ENCODE measurements at regions not wholly inside any gene's neighbourhood (a gene's known extent, or its start where the extent isn't known, plus 50 kb on each side); places are given as distances from the start of the nearest gene placed in this dataset.

DNA sequence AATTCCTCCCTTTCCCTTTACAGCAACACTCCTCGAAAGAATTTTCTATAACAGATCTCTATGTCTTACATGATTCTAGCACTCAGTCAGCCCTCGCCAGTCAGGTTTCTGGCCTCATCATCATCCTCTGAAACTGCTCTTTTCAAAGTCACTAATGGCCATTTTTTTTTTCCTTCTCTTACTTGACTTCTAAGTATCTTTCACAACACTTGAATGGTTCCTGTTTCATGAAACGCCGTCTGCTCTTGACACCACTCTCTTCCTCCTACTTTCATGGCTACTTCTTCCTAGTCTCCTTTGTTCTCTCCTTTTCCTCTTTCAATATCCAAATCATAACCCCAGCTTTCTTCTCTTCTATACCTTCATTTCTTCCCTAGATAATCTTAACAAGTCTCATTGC, 100.5 kb upstream of the NRP1 start:
- TF ChIP-seq, protein P1, sequence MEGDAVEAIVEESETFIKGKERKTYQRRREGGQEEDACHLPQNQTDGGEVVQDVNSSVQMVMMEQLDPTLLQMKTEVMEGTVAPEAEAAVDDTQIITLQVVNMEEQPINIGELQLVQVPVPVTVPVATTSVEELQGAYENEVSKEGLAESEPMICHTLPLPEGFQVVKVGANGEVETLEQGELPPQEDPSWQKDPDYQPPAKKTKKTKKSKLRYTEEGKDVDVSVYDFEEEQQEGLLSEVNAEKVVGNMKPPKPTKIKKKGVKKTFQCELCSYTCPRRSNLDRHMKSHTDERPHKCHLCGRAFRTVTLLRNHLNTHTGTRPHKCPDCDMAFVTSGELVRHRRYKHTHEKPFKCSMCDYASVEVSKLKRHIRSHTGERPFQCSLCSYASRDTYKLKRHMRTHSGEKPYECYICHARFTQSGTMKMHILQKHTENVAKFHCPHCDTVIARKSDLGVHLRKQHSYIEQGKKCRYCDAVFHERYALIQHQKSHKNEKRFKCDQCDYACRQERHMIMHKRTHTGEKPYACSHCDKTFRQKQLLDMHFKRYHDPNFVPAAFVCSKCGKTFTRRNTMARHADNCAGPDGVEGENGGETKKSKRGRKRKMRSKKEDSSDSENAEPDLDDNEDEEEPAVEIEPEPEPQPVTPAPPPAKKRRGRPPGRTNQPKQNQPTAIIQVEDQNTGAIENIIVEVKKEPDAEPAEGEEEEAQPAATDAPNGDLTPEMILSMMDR (IDR thresholded peaks at IDR 0.05; ENCODE audit: control extremely low read depth in 1 of 3, insufficient read depth in 1 of 3, low read depth in 1 of 3, low read length in 3 of 3): no peak
- TF ChIP-seq POLR2A (IDR thresholded peaks at IDR 0.05; ENCODE audit: control extremely low read depth in 1 of 2, low read depth in 2 of 2, low read length in 2 of 2) (no peak), TBP (IDR thresholded peaks at IDR 0.05; ENCODE audit: low read depth, low read length) (no peak), HDAC6 (IDR thresholded peaks at IDR 0.05; ENCODE audit: low read depth, low read length) (no peak), RFX5 (IDR thresholded peaks at IDR 0.05; ENCODE audit: borderline replicate concordance, low read depth, low read length) (no peak)

Measured in H1 (cell line).